ENCODE measurements at regions not wholly inside any gene's neighbourhood (a gene's known extent, or its start where the extent isn't known, plus 50 kb on each side); places are given as distances from the start of the nearest gene placed in this dataset.

DNA sequence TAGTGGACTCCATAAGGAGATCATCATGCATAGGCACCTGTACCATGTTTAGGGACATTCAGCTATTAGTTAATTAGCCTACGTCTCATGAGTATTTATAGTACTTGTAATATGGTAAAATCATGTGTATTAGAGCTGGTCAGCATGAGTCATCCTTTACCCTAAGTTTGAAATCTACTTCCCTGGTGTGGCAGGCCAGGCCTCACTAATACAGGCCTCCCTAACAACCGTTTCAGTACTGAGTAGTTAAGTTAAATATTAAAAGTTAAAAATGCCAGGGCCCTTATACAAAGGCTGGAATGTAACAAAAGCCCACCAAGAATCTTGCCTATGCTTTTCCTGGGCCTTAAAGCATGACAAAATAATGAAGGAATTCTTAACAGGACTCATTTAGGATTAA, 356.3 kb upstream of the DPYD start:
- peak; percentile 15 for DNase-seq

DNA sequence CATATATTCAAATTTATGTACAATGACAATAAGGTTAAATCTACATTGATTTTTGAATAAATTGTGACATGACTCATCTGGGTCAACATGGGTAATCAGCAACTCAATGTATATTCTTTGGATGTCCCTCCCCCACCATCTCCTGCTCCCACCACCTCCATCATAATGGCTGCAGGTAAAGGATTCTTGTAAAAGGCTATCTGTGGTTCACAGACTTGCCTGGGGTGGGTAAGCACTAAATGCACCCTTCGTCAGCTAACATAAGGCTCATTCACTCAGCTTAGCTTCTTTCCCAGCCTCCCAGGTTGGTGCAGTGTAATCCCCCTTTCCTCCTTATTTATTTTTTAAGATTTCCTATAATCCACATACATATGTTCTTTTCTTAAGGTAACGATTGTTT, 355.7 kb upstream of the DPYD start:
- DNase-seq: peak; percentile 14

DNA sequence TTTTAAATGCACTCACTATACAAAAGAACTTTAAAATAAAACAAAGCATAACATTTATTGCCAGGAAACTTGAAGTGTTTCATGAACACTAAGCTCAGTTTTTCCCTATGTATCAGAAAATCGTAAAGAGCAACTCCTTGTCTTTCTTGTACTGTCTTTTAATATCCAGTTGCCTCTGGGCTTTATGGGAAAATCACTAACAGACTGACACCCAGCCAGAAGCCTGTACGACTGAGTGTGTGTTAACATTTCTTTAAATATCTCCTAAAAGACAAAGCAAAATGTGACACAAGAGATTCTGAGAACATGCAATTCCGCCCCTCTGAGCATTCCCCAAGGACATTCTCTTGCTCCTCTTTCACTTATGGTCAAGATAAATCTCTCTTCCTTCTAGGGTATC, 347.5 kb upstream of the DPYD start:
- DNase-seq: no peak

DNA sequence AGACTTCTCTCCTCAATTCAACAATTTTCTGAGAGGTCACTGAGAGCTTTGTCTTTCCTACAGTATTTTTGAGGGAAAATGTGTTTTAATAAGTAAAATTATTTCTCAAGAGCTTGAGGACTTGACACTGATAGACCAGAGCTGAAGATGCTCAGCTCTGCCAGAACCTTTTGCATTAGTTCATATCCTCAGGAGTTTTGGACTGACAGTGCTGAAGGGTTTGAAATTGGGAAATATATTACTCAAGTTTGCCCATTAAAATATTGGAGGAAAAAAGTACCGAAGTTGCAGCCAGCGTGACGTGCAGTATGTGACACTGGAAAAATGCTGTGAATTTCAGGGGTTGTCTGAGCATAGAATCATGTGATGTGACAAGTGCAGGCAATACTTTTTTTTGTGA, 346.6 kb upstream of the DPYD start:
- DNase-seq: no peak

DNA sequence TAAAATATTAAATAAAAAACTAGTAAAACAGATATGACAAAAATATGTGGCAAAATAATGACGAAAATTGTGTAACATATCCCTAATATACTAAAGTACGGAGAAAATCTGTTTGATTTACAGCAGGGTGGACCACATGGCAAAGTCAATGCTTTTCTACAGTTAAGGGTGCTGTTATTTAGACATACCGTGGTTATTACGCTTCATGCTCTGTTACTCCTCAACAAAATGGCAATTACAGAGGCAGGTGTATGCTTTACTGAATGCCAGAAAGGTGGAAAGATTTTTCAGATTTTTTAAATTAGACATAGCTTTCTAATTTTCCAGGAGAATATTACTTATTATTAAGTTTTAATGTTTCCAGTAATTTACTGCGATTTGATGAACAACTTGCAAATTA, 343.9 kb upstream of the DPYD start:
- DNase-seq: no peak

DNA sequence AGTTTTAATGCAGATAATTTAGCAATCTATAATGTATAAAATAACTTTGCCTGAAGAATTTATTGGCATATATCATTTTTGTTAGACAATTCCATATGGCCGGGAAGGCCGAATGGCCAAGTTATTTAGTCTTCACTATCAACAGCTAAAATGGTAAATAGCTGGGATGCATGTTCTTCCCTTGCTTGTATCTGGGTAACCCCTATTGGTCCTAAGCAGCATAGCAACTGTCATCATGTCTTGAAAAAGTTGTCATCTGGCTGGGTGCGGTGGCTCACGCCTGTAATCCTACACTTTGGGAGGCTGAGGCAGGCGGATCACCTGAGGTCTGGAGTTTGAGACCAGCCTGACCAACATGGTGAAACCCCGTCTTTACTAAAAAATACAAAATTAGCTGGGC, 340.0 kb upstream of the DPYD start:
- DNase-seq: peak; percentile 15

DNA sequence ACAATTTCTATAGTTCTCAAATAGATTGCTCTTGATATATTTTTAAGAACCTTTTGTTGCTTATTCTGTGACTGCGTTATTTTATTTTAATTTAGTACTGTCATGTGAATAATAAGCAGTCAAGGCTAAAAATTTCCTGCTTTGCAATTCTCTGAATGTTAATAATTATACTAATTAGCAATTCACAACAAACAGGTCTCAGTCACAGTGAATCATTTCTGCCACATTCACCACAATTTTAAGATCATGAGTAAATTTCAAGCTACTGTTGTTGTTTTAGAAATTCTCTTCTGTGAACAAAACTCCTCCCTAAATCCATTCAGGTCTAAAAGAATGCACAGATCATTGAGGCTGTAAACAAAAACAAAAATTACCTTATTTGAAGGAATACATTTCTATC, 339.6 kb upstream of the DPYD start:
- DNase-seq: no peak

DNA sequence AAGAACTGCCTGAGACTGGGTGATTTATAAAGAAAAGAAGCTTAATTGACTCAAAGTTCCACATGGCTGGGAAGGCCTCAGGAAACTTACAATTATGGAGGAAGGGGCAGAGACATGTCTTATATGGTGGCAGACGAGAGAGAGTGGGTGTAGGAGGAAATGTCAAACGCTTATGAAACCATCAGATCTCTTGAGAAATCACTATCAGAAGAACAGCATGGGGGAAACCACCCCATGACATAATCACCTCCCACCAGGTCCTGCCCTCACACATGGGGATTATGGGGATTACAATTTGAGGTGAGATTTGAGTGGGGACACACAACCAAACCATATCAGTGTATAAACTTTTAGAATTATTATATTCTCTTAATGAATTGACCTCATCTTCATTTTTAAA, 335.9 kb upstream of the DPYD start:
- peak; percentile 7 for DNase-seq

DNA sequence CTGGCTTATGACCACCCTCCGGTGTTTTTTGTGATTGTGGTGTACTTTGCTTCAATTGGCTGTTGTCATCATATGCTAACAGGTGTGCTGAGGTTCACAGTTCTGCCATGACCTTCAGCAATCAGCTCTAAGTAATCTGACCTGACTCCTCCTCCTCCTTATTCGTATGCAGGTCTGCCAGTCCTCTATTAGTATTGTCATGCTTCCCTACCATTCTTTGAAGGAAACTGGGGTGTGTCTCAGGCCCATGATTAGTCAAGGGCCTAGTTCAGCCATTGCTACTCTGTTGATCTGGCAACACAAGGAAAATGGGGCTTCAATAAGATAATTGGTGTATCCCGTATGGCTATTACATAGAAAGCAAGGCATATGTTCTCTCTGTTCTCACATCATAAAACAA, 332.3 kb upstream of the DPYD start:
- no peak for DNase-seq

DNA sequence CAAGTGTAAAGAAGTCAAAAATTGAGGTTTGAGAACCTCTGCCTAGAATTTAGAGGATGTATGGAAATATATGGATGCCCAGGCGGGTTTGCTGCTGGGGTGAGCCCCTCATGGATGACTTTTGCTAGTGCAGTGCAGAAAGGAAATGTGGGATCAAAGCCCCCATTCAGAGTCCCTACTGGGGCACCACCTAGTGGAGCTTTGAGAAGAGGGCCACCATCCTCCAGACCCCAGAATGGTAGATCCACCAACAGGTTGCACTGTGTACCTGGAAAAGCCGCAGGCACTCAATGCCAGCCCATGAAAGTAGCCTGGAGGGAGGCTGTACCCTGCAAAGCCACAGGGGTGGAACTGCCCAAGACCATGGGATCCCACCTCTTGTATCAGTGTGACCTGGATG, 330.7 kb upstream of the DPYD start:
- DNase-seq: no peak

DNA sequence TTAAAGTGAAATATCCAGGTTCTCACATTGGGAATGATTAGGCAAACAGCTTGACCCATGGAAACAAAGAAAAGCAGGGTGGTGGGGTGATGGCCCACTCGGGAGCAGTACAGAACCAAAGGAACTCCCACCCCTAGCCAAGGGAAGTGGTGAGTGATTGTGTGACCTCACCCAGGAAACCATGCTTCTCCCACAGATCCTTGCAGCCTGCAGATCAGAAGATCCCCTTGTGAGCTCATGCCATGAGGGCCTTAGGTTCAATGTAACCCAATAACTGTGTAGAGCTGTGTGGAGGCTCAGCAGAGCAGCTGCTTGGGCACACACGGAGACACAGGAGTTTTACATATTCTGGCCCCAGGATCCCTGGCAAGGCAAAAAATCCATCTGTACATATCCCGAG, 311.8 kb upstream of the DPYD start:
- DNase-seq: no peak

DNA sequence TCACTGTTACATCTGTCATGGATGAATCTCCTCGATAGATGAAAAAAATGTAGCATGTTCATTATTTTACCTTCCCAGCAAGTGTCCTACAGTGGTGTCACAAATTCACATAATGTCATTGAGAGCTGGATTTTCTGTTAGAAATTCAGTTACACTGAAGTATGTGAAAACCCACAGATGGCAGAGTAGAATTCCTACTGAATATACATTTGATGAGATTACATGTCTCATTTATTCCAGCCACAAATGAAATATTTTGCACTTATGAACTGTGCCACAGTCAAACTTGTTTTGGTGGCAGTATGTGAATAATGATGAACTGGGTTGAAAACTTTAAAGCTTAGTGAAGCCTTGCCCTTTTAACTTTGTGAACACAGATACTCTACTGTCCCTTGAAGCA, 301.9 kb upstream of the DPYD start:
- no peak for DNase-seq

DNA sequence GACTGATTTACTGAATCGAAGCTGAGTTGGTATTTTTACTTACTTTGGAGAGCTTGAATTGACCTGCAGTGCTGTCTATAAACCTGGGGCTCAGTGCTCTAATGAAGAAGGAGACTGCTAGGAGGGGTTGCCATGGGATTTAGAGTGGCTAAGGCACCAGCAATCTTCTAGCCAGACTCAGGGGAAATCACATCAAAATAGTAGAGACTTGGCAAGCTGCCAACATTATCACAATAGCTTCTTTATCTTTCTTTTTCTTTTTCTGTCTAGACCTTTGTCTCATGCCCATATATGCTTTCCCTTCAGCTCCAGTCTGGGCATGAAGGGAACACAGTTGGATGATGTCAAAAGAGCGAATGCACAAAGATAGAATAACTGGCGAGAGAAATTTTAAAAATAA, 301.1 kb upstream of the DPYD start:
- peak; percentile 27 for DNase-seq

DNA sequence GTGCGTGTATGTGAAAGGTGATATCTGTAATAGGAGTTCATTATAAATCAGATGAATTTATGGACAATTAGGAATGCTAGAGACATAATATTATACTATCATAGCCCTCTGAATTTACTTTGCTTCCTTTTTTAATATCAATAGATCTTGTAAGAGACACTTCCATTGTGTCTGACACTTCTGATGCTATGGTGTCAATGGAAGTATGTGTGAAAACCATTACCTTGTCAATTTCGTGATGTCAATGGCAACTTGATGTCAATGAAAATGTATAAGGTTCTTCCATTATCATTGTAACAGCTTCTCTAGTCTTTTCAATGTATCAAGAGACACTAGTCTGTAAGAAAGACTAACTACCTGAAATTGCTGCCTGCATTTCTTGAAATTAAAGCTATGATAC, 296.8 kb upstream of the DPYD start:
- DNase-seq: no peak

DNA sequence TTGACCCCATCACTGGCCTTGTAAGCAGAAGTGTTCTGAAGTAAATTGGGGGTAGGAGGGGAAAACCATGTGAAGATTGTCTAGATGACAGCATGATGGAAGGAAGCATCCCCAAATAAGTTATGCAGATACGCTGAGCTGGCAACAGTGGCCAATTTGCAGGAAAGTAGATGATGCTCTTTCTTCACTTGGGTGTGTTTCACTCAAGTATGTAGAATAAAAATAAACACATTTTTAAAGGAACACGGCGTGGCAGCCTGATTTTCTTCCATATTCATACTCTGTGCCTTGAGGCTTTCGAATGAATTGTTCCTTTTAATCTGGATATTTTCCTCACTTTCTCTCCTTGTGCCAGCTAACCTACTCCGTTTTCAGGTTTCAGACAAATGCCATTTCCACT, 295.5 kb upstream of the DPYD start:
- DNase-seq: no peak

DNA sequence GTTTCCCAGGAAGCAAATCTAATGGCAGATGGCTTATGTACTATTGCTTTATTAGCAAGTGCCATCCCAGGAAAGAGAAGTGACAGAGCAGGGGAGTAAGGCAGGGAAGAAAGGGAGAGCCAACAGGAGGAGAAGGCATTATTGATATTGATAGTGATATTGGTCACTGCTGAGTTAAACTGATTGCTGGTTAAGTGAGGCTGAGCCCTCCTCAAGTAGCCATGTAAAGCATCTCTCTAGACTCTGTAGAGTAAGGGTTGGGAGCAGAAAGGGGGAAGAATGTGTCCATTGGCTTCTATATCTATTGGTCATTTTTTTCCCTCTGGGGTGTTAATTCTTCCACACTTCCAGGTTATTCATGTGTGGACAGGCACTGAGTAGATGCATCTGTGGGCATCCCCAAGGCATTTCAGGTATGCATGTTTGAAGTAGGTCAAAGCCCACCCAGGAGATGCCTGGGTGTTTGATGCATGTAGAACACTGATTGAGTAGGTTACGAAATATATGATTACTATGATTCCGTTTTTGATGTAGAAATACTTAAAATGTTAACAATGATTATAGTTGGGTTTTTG, 290.5 kb upstream of the DPYD start:
- no peak for DNase-seq

DNA sequence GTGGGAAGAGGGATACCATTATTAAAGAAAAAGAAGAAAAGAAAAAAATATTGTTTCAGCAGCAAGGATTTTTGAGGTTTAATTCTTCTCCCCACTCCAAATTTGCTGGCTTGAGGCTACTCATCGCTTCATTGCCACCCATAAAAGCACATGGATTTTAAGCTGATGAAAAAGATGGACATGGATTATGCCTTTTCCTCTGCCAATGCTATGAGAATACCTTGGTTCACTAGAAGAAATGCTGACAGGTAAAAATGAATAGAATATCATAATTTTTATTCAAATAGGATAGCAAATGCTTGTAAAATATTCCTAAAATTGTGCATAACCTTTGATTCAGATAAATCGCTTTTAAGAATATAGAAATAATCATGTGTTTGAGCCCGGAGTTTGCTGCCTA, 289.7 kb upstream of the DPYD start:
- no peak for DNase-seq

DNA sequence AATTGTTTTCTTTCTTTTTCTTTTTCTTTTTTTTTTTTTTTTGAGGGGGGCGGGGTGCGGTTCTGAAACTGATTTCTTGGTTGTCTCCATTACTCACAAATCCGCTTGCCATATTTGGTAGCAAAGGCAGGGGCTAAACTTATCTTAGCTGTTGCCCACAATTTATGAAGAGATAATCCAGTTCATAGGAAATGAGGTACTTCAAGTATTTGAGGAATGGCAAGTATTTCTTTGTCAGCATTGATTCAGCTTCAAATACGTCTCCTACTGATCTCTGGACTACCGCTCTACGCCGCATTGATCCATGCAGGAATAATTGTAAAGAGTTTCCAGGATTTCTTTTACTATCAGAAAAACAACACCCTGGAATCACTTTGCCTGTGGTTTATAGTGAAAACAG, 289.2 kb upstream of the DPYD start:
- no peak for DNase-seq

DNA sequence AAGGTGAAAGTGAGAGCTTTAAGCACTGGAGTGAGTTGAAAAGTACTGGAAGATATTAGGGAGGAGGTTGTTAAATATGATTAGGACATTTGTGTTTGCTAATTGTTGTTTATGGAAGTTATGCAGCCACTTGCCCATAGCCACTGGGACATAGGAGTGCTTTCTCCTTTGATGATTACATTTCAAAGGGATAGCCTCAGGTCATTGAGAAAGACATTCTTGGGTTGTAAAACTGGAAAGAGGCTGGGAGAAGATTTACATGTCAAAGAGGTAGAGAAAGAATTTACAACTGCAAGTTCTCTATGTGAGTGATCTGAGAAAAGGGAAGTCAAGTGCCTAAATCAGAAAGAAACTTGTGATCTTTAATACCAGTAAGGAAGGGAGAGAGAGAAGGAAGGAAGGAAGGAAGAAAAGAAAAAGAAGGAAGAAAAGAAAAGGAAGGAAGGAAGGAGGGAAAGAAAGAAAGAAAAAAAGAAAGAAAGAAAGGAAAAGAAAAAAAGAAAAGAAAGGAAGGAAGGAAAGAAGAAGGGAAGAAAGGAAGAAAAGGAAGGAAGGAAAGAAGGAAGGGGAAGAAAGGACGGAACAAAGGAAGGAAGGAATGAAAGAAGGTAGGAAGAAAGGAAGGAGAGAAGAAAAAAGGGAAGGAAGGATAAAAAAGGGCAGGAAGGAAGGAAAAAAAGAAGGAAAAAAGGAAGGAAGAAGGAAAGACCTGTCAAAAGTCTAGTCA, 284.6 kb upstream of the DPYD start:
- no peak for DNase-seq

DNA sequence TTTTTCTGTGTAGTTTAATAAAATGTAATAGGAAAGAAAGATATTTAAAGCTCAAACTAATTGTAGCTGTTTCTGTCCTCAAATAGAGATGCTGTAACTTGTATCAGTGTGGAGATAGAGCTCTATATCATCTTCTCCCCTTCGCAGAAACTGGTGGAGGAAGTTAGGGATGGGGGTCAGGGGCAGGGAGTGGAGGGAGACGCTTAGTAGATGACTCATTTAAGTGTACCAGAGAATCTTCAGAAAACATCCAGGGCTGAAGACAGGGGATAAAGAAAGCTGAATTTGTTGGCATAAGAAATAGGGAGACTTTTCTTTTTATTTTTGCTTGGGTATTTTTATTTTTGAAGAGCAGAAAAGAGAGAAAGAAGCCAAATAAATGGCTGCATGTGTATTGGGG, 282.6 kb upstream of the DPYD start:
- DNase-seq: no peak

DNA sequence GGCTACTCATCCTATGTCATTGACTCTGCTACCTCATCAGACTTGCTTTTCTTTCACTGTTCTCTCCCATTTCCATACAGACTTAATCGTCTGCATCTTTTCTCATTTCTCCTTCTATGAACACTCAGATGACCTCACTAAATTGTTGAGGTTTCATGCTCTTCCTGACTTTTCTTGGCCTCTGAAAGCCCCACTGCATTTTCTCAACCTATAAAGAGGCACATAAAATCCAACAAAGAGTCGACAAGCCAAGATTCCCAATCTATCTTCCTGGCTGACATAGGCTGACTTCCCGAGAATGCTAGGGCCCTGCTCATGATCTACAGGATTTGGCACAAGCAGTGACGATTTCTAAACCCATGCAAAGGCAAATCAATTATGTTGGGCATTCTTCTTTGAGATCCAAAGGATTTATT, 280.8 kb upstream of the DPYD start:
- no peak for DNase-seq

DNA sequence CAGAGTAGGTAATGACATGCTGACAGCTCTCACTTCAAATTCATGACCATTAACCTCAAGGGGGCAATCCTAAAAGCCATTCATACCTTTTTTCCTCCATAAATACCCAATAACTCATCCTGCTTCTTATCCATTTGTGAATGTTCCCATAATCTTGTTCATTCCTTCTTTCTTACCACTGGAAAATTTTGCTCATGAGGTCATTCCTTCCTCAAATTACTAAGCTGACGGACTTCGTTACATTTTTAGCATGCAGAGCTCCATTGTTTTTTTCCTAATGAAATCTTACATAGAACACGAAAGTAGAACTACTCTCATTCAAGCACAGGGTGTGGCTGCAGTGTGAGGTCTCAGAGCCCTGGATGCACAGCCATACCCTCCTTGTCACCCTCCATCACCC, 276.5 kb upstream of the DPYD start:
- DNase-seq: no peak

DNA sequence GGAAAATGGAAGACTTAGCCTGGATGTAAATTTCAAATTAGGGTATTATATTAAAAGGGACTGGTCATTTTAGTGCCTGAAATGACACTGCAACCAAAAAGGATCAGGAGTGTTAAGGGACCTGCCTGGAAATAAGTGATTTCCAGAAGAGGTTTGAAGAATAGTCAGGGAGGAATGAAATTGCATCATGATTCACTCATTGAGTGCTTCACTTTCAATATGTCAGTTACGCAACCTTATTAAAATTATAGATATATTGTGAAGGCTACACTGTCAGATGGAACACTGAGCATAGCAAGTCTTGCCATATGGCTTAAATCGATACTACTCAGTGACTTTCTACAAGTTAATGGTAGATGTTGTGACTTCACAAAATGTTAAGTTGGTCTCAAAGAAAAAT, 275.2 kb upstream of the DPYD start:
- no peak for DNase-seq

DNA sequence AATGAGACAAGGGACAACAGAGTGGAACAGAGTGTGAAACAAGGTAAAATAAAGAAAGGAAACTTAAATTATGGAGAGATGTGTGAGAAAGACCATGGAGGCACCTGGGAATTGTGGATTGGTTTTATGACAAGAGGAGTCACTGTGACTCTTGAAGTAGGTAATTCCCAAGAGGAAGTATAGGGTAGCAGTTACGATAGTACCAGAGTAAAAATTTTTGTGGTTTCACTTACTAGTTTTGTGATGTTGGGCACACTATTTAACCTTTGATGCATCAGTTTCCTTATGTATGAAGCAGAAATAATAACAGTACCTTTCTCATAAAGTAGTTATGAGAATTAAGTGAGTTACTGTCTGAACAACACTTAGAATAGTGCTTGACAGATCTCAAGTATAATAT, 267.9 kb upstream of the DPYD start:
- DNase-seq: no peak

DNA sequence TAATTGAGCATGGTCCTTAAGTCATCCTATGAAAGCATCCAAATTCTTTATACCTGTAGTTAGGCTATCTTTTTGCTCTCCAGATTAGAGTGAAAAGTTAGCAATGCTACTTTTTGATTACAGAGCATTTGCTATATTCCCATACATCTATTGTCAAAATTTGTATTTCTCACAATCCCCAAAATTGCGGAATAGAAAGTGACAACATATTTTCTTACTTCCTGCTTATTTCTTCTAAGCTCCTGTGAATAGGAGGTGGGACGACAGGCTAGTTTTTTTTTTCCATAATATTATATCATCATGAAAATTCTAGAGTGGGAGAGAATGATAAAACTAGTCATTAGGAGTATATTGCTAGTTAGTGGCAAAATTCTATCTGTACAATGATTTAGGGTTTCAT, 264.0 kb upstream of the DPYD start:
- DNase-seq: no peak

Data from NCI-H82 (cell line).